ENCODE measurements at regions not wholly inside any gene's neighbourhood (a gene's known extent, or its start where the extent isn't known, plus 50 kb on each side); places are given as distances from the start of the nearest gene placed in this dataset.

DNA sequence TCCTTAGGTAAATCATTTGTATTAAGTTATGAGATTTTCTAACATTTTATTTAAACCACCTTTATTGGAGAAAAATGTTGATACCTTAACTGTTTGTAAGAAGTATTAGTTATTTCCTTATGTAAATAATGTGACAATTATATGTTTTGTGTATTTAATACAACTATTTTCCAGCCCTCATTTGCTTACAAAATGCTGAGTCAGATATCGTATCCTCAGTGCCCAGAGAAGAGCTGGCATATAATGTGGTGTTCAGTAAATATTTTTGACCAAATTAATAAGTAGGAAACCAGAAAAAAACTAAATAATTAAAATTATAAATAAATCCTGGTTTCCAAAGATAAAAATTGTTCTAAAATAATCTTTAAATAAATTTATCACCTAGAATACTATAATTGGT lies 140.2 kb upstream of the PCDH17 start:
- TF ChIP-seq, protein P1, sequence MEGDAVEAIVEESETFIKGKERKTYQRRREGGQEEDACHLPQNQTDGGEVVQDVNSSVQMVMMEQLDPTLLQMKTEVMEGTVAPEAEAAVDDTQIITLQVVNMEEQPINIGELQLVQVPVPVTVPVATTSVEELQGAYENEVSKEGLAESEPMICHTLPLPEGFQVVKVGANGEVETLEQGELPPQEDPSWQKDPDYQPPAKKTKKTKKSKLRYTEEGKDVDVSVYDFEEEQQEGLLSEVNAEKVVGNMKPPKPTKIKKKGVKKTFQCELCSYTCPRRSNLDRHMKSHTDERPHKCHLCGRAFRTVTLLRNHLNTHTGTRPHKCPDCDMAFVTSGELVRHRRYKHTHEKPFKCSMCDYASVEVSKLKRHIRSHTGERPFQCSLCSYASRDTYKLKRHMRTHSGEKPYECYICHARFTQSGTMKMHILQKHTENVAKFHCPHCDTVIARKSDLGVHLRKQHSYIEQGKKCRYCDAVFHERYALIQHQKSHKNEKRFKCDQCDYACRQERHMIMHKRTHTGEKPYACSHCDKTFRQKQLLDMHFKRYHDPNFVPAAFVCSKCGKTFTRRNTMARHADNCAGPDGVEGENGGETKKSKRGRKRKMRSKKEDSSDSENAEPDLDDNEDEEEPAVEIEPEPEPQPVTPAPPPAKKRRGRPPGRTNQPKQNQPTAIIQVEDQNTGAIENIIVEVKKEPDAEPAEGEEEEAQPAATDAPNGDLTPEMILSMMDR (conservative IDR thresholded peaks at IDR 0.05; ENCODE audit: low read depth, low read length) = no peak
- TF ChIP-seq EZH2 (IDR thresholded peaks at IDR 0.05; ENCODE audit: borderline replicate concordance, low read depth, low read length, poor library complexity, severe bottlenecking) = no peak
